ENCODE measurements at regions not wholly inside any gene's neighbourhood (a gene's known extent, or its start where the extent isn't known, plus 50 kb on each side); places are given as distances from the start of the nearest gene placed in this dataset.

DNA sequence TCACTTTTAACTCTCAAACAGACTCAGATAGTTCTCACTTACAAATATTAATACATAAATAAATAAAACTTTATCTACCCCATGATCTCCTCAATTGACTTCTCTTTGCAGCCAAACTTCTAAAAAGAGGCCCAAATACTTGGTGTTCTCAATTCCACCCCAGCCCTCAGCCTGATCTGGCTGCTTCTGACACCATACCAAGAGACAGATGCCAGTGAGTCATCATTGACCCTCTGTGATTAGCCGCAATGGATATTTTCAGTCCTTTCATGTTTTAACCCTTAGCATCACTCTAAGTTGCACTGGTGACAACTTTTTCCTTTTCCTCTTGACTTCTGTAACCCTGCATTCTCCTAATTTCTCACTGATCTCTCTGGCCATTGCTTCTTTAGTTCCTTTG lies 184.1 kb upstream of the ARHGAP20 start:
- ChIA-PET CTCF (no interaction called here), RAD21 (ENCODE audit: low non-redundant PET in 1 of 2, low total read pairs in 2 of 2, uncharacterized antibody in 2 of 2, unreplicated experiment in 2 of 2) (no interaction called here), POLR2A (no interaction called here)
- Histone ChIP-seq H3K27me3 (ENCODE audit: insufficient read depth, low read length) (0 out of 2 replicates have a peak, but pooled peaks cover 4% of the 10 kb centered on the region), H3K9me3 (ENCODE audit: control insufficient read depth in 1 of 2, insufficient read depth in 1 of 2, low read depth in 1 of 2, low read length in 2 of 2) (no peaks in the 10 kb centered on the region), H3K9ac (ENCODE audit: low read length) (no peak overlapping the region), H3K4me1 (ENCODE audit: control insufficient read depth in 1 of 2, insufficient read depth in 2 of 2, low read length in 2 of 2) (no peaks in the 10 kb centered on the region), H3K79me2 (ENCODE audit: insufficient read depth, low read length) (no peaks in the 10 kb centered on the region), H4K20me1 (ENCODE audit: insufficient read depth) (no peaks in the 10 kb centered on the region), H3K9me2 (ENCODE audit: insufficient read depth) (no peaks in the 10 kb centered on the region), H3K27ac (ENCODE audit: low read depth, low read length) (no peak overlapping the region), H3K36me3 (ENCODE audit: control insufficient read depth in 1 of 2, insufficient read depth in 2 of 2, low read length in 2 of 2) (no peaks in the 10 kb centered on the region), H2AFZ (ENCODE audit: low read depth, low read length, poor library complexity, severe bottlenecking) (no peak overlapping the region), H3K4me3 (replicated peaks in 1 of 2; ENCODE audit: low read depth in 1 of 2, low read length in 2 of 2) (no peak overlapping the region), H3K4me2 (ENCODE audit: low read length) (no peak overlapping the region)
- BruUV-seq (replicated peaks), result no TSS peak
- TF ChIP-seq EZH2 (IDR thresholded peaks at IDR 0.05), result no peak
- no peak for TF ChIP-seq SRF (IDR thresholded peaks at IDR 0.05; ENCODE audit: low read depth)
- no peak for TF ChIP-seq RAD21 (IDR thresholded peaks at IDR 0.05; ENCODE audit: low read depth)
- TF ChIP-seq, protein P1, sequence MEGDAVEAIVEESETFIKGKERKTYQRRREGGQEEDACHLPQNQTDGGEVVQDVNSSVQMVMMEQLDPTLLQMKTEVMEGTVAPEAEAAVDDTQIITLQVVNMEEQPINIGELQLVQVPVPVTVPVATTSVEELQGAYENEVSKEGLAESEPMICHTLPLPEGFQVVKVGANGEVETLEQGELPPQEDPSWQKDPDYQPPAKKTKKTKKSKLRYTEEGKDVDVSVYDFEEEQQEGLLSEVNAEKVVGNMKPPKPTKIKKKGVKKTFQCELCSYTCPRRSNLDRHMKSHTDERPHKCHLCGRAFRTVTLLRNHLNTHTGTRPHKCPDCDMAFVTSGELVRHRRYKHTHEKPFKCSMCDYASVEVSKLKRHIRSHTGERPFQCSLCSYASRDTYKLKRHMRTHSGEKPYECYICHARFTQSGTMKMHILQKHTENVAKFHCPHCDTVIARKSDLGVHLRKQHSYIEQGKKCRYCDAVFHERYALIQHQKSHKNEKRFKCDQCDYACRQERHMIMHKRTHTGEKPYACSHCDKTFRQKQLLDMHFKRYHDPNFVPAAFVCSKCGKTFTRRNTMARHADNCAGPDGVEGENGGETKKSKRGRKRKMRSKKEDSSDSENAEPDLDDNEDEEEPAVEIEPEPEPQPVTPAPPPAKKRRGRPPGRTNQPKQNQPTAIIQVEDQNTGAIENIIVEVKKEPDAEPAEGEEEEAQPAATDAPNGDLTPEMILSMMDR (IDR thresholded peaks at IDR 0.05 in 2 of 3, conservative IDR thresholded peaks at IDR 0.05 in 1 of 3; ENCODE audit: borderline replicate concordance in 1 of 3, insufficient read depth in 1 of 3, low read depth in 2 of 3, low read length in 2 of 3), result no peak
- no peak for TF ChIP-seq CBX3 (IDR thresholded peaks at IDR 0.05; ENCODE audit: low read depth)
- no peak for TF ChIP-seq FOSL1 (IDR thresholded peaks at IDR 0.05; ENCODE audit: low read depth)
- TF ChIP-seq CEBPB (IDR thresholded peaks at IDR 0.05; ENCODE audit: low read depth), result no peak
- no peak for TF ChIP-seq ELF1 (IDR thresholded peaks at IDR 0.05; ENCODE audit: borderline replicate concordance, low read depth)
- TF ChIP-seq MAX (IDR thresholded peaks at IDR 0.05), result no peak
- TF ChIP-seq SIN3A (IDR thresholded peaks at IDR 0.05; ENCODE audit: low read depth), result no peak
- TF ChIP-seq EGR1 (IDR thresholded peaks at IDR 0.05; ENCODE audit: low read depth), result no peak
- no peak for TF ChIP-seq ZBTB33 (IDR thresholded peaks at IDR 0.05; ENCODE audit: extremely low read depth, insufficient replicate concordance, low read length)
- no peak for TF ChIP-seq SP1 (IDR thresholded peaks at IDR 0.05; ENCODE audit: low read depth)
- TF ChIP-seq YY1 (IDR thresholded peaks at IDR 0.05; ENCODE audit: extremely low read depth, insufficient replicate concordance, low read depth, low read length), result no peak
- intact Hi-C loops (cut with micrococcal nuclease), result no loop called here
- DNase-seq (ENCODE audit: low read depth, low spot score) (no peak), ATAC-seq (no peak)
